GM06990 (cell line): ENCODE measurements at regions not wholly inside any gene's neighbourhood (a gene's known extent, or its start where the extent isn't known, plus 50 kb on each side); places are given as distances from the start of the nearest gene placed in this dataset.
A peak's percentile ranks its signal among the peaks of the same experiment; 100 is the strongest.

Experiments used
- DNase-seq: peaks from one replicate; pipeline ENCODE4 v3.0.0-alpha.2; 2011; ENCODE audit not compliant: insufficient read length; ENCODE audit errors: extremely low read depth
- H3K27me3 ChIP-seq: replicated peaks from 2 replicates; pipeline ENCODE4 v1.6.0; 2011; ENCODE audit warnings: low read length; ENCODE audit not compliant: control insufficient read depth, insufficient read depth
- H3K36me3 ChIP-seq: 2 replicates; pipeline ENCODE4 v1.5.1; 2011; ENCODE audit warnings: low read length; ENCODE audit not compliant: control insufficient read depth, insufficient read depth
- H3K4me3 ChIP-seq: replicated peaks from 2 replicates; pipeline ENCODE4 v1.5.1; 2011; ENCODE audit warnings: low read depth, mild to moderate bottlenecking, control low read depth, low read length
- TF ChIP-seq, protein P1 (sequence below): IDR thresholded peaks from 2 replicates; pipeline ENCODE4 v1.5.1; 2011; ENCODE audit warnings: low read length, control low read depth, mild to moderate bottlenecking, inconsistent platforms; ENCODE audit not compliant: insufficient read depth, poor library complexity, severe bottlenecking

DNA sequence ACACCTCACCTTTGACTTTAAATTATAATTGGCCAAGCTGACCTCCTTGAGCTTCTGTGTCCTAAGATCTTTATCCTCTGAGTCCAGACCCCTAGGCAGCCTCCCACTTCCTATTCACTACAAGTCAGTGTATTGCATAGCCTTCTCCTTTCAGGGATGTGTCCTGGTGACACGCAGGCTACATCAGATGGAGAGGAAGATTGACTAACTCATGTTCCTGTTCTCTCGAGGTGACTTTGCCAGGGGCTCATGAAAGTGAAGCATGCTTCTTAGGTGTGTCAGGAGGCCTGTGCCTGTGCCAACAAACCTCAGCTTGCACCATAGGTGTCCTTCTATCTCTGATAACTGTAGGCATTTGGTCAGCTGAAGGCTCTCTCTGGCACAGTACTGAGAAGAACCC, 195.7 kb upstream of the HS3ST1 start:
- no peaks in the 10 kb centered on the region; the same call in 1 of the 2 replicates for H3K27me3 ChIP-seq
- no peak for DNase-seq
- H3K36me3 ChIP-seq: no peaks in the 10 kb centered on the region
- TF ChIP-seq, protein P1, sequence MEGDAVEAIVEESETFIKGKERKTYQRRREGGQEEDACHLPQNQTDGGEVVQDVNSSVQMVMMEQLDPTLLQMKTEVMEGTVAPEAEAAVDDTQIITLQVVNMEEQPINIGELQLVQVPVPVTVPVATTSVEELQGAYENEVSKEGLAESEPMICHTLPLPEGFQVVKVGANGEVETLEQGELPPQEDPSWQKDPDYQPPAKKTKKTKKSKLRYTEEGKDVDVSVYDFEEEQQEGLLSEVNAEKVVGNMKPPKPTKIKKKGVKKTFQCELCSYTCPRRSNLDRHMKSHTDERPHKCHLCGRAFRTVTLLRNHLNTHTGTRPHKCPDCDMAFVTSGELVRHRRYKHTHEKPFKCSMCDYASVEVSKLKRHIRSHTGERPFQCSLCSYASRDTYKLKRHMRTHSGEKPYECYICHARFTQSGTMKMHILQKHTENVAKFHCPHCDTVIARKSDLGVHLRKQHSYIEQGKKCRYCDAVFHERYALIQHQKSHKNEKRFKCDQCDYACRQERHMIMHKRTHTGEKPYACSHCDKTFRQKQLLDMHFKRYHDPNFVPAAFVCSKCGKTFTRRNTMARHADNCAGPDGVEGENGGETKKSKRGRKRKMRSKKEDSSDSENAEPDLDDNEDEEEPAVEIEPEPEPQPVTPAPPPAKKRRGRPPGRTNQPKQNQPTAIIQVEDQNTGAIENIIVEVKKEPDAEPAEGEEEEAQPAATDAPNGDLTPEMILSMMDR: no peak
- H3K4me3 ChIP-seq: no peak overlapping the region

DNA sequence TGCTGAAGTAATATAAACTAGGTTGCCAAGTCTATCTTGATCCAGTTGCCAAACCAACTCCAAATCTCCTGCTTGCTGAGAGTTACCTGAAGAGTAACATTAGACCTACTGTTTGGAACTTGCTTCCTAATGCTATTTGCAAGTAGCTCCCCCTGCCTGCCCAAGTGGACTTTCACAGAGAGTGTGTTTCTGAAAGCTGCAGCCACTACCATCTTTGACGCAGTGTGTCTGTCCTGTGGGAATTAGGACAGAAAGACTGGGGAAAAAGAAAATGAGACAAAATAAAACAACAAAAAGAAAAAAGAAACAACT, 195.0 kb upstream of the HS3ST1 start:
- Histone ChIP-seq H3K4me3 (no peak overlapping the region), H3K36me3 (no peaks in the 10 kb centered on the region), H3K27me3 (no peaks in the 10 kb centered on the region)
- TF ChIP-seq, protein P1: peak; percentile 42
- no peak for DNase-seq

DNA sequence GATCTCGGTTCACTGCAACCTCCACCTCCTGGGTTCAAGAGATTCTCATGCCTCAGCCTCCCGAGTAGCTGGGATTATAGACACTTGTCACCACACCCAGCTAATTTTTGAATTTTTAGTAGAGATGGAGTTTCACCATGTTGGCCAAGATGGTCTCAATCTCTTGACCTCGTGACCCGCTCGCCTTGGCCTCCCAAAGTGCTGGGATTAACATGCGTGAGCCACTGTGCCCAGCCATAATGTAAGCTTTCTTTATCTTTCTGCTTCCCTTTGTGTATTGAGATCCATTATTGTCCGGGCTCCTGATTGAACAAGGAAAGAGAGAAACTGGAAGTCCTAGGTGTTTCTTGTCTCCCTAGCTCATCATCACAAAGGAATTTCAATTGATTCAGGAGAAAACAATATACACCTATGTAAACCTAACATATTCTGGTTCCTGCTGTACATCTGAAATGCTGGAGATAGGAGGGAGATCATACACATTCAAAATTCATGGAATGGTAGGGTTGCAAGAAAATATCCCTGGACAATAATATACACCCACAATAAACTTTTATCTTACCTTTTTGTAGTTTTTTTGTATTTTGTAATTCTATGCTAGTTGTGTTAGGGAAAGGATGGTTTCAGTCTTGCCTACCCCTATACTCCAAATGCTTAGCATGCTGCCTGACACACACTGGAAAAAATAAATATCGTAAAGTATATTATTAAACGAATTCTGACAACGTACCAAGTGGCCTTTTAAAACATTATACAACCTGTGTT, 194.4 kb upstream of the HS3ST1 start:
- no peak overlapping the region for H3K4me3 ChIP-seq
- no peak for DNase-seq
- H3K36me3 ChIP-seq: no peaks in the 10 kb centered on the region
- TF ChIP-seq, protein P1: no peak
- H3K27me3 ChIP-seq: no peaks in the 10 kb centered on the region

DNA sequence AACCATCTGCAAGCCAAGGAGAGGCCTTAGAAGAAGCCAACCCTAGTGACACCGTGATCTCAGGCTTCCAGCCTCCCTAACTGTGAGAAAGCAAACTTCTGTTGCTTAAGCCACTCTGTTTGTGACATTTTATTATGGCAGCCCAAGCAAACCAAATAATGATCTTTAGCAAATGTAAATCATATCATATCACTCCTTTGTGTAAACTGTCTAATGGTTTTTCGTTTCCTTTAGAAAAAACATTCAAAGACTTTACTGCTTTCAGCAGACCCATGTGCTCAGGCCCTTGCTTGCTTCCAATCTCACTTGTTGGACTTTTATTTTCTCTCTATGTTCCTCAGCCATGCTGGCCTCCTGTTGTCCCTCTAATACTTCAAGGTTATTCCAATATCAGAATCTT, 192.2 kb upstream of the HS3ST1 start:
- DNase-seq: no peak
- no peak overlapping the region for H3K4me3 ChIP-seq
- TF ChIP-seq, protein P1: no peak
- H3K36me3 ChIP-seq: no peaks in the 10 kb centered on the region
- no peaks in the 10 kb centered on the region for H3K27me3 ChIP-seq

DNA sequence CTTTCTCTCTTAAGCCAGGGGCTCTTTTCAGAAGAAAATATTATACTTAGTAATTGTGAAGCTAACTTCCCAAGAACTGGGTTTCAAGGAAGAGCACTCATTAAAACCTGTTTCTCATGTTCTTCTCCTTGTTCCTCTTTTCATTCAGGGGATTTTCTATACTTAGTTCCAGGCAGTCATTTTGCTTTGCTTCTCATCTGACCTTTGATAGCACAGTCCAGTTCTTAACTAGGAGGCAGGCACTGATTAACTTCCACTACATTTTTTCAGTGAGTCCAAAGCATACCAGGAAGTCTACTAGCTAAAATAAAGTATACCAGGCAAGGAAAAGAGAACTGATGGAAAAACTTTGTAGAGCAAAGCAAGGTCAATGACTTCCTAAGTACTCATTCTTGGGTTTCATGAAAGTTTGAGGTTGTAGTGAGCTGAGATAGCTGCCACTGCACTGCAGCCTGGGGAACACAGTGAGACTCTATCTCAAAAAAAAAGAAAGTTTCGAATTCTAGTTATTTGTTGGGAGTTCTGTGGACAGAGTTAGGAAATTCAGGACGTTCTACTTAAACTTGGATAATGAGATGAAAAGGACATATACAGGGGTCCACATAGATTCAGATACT, 190.1 kb upstream of the HS3ST1 start:
- no peak overlapping the region for H3K4me3 ChIP-seq
- no peaks in the 10 kb centered on the region for H3K27me3 ChIP-seq
- H3K36me3 ChIP-seq: no peaks in the 10 kb centered on the region
- DNase-seq: no peak
- TF ChIP-seq, protein P1: no peak
